PC-3 (cell line): ENCODE measurements at regions not wholly inside any gene's neighbourhood (a gene's known extent, or its start where the extent isn't known, plus 50 kb on each side); places are given as distances from the start of the nearest gene placed in this dataset.

Experiments
- ATAC-seq: fragments of 200-7000 bp; cut with Tn5 transposase; 2 replicates; pipeline ENCODE4 v1.9.1; 2020; ENCODE audit warnings: mild to moderate bottlenecking, moderate library complexity
- BruUV-seq: library from RNA; stranded (reverse); fragments of 400-500 nt; replicated peaks from 2 replicates; lab custom pipeline; 2021; lab: Mats Ljungman, UMichigan
- CTCF ChIA-PET: fragments of 300-600 bp; sonication (Branson Sonifier 250); formaldehyde crosslinking; loops from one replicate; lab custom pipeline; 2022; ENCODE audit warnings: antibody characterized with exemption; lab: Charles Lee
- POLR2A ChIA-PET: fragments of 300-600 bp; sonication (Branson Sonifier 250); formaldehyde crosslinking; loops from one replicate; lab custom pipeline; 2022; ENCODE audit warnings: antibody characterized with exemption; ENCODE audit not compliant: unreplicated experiment; lab: Charles Lee
- DNase-seq: peaks from one replicate; pipeline ENCODE4 v3.0.0-alpha.2; 2015
- H2AFZ ChIP-seq: fragments of 300-600 bp; sonication (generic); 2 replicates; pipeline ENCODE4 v1.6.0; 2016; ENCODE audit warnings: antibody characterized with exemption, low read length
- H3F3A ChIP-seq: fragments of 300-600 bp; sonication (generic); one replicate; pipeline ENCODE4 v1.6.0; 2017; ENCODE audit warnings: antibody characterized with exemption, low read length, control low read depth, mild to moderate bottlenecking; ENCODE audit not compliant: unreplicated experiment
- H3K27ac ChIP-seq: fragments of 300-600 bp; sonication (generic); 2 replicates; pipeline ENCODE4 v1.5.1; 2016; ENCODE audit warnings: mild to moderate bottlenecking, low read length
- H3K27me3 ChIP-seq: fragments of 300-600 bp; sonication (generic); 2 replicates; pipeline ENCODE4 v1.6.1; 2016; ENCODE audit warnings: low read length, mixed read lengths
- H3K36me3 ChIP-seq: fragments of 300-600 bp; sonication (generic); 2 replicates; pipeline ENCODE4 v1.6.1; 2016; ENCODE audit warnings: low read depth, mixed run types, low read length, mixed read lengths
- H3K4me1 ChIP-seq: fragments of 300-600 bp; sonication (generic); 2 replicates; pipeline ENCODE4 v1.5.1; 2016; ENCODE audit warnings: low read length; ENCODE audit not compliant: insufficient read depth
- H3K4me2 ChIP-seq: fragments of 300-600 bp; sonication (generic); 2 replicates; pipeline ENCODE4 v1.6.0; 2016; ENCODE audit warnings: low read length
- H3K4me3 ChIP-seq: fragments of 300-600 bp; sonication (generic); 2 replicates; pipeline ENCODE4 v1.5.1; 2016; ENCODE audit warnings: mild to moderate bottlenecking, low read length, mixed read lengths
- H3K79me2 ChIP-seq: fragments of 300-600 bp; sonication (generic); 2 replicates; pipeline ENCODE4 v1.6.1; 2017; ENCODE audit warnings: low read length, mixed read lengths
- H3K9ac ChIP-seq: fragments of 300-600 bp; sonication (generic); 2 replicates; pipeline ENCODE4 v1.6.0; 2016; ENCODE audit warnings: mild to moderate bottlenecking, low read length
- H3K9me2 ChIP-seq: fragments of 300-600 bp; sonication (generic); replicated peaks from 2 replicates; pipeline ENCODE4 v1.6.1; 2016; ENCODE audit warnings: mixed run types, low read length, mixed read lengths
- H3K9me3 ChIP-seq: fragments of 300-600 bp; sonication (generic); 2 replicates; pipeline ENCODE4 v1.6.1; 2016; ENCODE audit warnings: low read length, mixed read lengths
- H4K20me1 ChIP-seq: fragments of 300-600 bp; sonication (generic); 2 replicates; pipeline ENCODE4 v1.6.1; 2016; ENCODE audit warnings: low read length, mixed read lengths
- CTCF ChIP-seq: fragments of 300-600 bp; sonication (generic); conservative IDR thresholded peaks from 2 replicates; pipeline ENCODE4 v1.5.1; 2017; ENCODE audit warnings: antibody characterized with exemption, low read depth, mild to moderate bottlenecking, low read length
- EZH2 ChIP-seq: fragments of 300-600 bp; sonication (generic); IDR thresholded peaks from one replicate; pipeline ENCODE4 v1.6.1; 2017; ENCODE audit warnings: antibody characterized with exemption, mild to moderate bottlenecking, low read length; ENCODE audit not compliant: unreplicated experiment
- EZH2phosphoT487 ChIP-seq: fragments of 300-600 bp; sonication (generic); IDR thresholded peaks from 2 replicates; pipeline ENCODE4 v1.6.1; 2018; ENCODE audit warnings: mild to moderate bottlenecking, antibody characterized with exemption, low read length, borderline replicate concordance
- intact Hi-C: fragments of 100-400 bp; cut with micrococcal nuclease; formaldehyde crosslinking; loops from 2 replicates; pipeline ENCODE4 v1.9.0; 2023

GRCh38 chr12:38123566-38124246, 192.9 kb upstream of the ALG10B start:
- ChIA-PET POLR2A (no interaction called here), CTCF (no interaction called here)
- H3K9me2 ChIP-seq = no peaks in the 10 kb centered on the region
- H3K4me1 ChIP-seq = peaks cover 10% of the 10 kb centered on the region; the same call in 1 of the 2 replicates
- H3K9ac ChIP-seq = no peak overlapping the region
- H3K4me3 ChIP-seq = no peak overlapping the region
- no peak overlapping the region for H2AFZ ChIP-seq
- no peaks in the 10 kb centered on the region for H4K20me1 ChIP-seq
- H3K4me2 ChIP-seq = no peak overlapping the region
- no peak for ATAC-seq
- DNase-seq = no peak
- no peaks in the 10 kb centered on the region for H3K9me3 ChIP-seq
- intact Hi-C loops = no loop called here
- no peaks in the 10 kb centered on the region for H3K36me3 ChIP-seq
- no peak overlapping the region for H3K27ac ChIP-seq
- no TSS peak for BruUV-seq
- no peak for TF ChIP-seq EZH2phosphoT487
- TF ChIP-seq EZH2 = no peak
- TF ChIP-seq CTCF = no peak
- H3F3A ChIP-seq = no peaks in the 10 kb centered on the region
- no peaks in the 10 kb centered on the region for H3K79me2 ChIP-seq
- no peaks in the 10 kb centered on the region for H3K27me3 ChIP-seq

- TF ChIP-seq EZH2 (no peak), EZH2phosphoT487 (no peak), CTCF (no peak)
- Histone ChIP-seq H3K36me3 (no peaks in the 10 kb centered on the region), H3K4me1 (peaks cover 10% of the 10 kb centered on the region; the same call in 1 of the 2 replicates), H3K79me2 (no peaks in the 10 kb centered on the region), H3K4me3 (no peak overlapping the region), H2AFZ (no peak overlapping the region), H4K20me1 (no peaks in the 10 kb centered on the region), H3K9me3 (no peaks in the 10 kb centered on the region), H3F3A (no peaks in the 10 kb centered on the region), H3K27ac (no peak overlapping the region), H3K9me2 (no peaks in the 10 kb centered on the region), H3K27me3 (no peaks in the 10 kb centered on the region), H3K9ac (no peak overlapping the region), H3K4me2 (no peak overlapping the region)
- intact Hi-C loops = no loop called here
- ChIA-PET POLR2A (no interaction called here), CTCF (interaction anchor here (0.6 kb wide), 1 partner anchor 15 kb away, joined by 4 read pairs; no protein-coding TSS in a partner anchor)
- BruUV-seq = no TSS peak
- DNase-seq (peak; percentile 13), ATAC-seq (peak; percentile 43; the same call in 1 of the 2 replicates)
Observed at GRCh38 chr12:38124247-38125012, 192.1 kb upstream of the ALG10B start.
